ENCODE measurements at regions not wholly inside any gene's neighbourhood (a gene's known extent, or its start where the extent isn't known, plus 50 kb on each side); places are given as distances from the start of the nearest gene placed in this dataset.

GRCh38 chr2:83764447-83765005 is 694.6 kb downstream of the SUCLG1 start:
- TF ChIP-seq CTCF (optimal IDR thresholded peaks at IDR 0.05 in 1 of 3, IDR thresholded peaks at IDR 0.05 in 1 of 3, conservative IDR thresholded peaks at IDR 0.05 in 1 of 3; ENCODE audit: extremely low read depth in 1 of 3, insufficient read depth in 2 of 3, low read length in 3 of 3), result no peak
- no peak for TF ChIP-seq EZH2 (IDR thresholded peaks at IDR 0.05; ENCODE audit: low read length)
